Prostate gland (tissue), 2 donors: ENCODE measurements at regions not wholly inside any gene's neighbourhood (a gene's known extent, or its start where the extent isn't known, plus 50 kb on each side); places are given as distances from the start of the nearest gene placed in this dataset.

Experiments
- POLR2AphosphoS5 ChIP-seq: sonication (generic); formaldehyde crosslinking; IDR thresholded peaks from one replicate; pipeline ENCODE4 v1.6.1; 2017; ENCODE audit warnings: antibody characterized with exemption
- TF ChIP-seq, protein P1 (sequence below), 4 experiments: fragments of 200-600 bp in 2 of 4; fragments of 450-650 bp in 2 of 4; sonication (generic) in 2 of 4; IDR thresholded peaks; 1 replicate in 3 of 4; 2 replicates in 1 of 4; pipeline ENCODE4 v1.5.1; 2016 to 2019; ENCODE audit warnings: antibody characterized with exemption in 4 of 4, mild to moderate bottlenecking in 2 of 4, moderate library complexity in 2 of 4

DNA sequence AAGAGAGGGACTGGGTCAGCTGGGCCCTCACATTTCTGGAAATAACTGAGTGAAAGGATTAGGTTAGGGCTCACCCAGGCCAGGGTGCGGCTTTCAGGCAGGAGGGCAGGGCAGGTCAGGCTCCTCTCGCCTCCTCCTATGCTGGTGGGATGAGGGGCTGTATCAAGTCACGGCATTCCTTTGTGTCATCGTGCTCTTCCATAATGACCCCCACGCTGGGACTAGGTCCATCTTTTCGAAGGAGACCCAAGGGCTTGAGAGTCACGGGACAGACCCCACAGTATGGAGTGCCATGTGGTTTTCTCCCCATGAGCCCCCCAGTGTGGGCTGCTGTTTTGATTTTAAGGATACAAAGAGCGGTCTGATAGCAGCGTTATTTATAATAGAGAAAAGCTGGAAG is 137.8 kb upstream of the COPS8 start:
- TF ChIP-seq, protein P1, sequence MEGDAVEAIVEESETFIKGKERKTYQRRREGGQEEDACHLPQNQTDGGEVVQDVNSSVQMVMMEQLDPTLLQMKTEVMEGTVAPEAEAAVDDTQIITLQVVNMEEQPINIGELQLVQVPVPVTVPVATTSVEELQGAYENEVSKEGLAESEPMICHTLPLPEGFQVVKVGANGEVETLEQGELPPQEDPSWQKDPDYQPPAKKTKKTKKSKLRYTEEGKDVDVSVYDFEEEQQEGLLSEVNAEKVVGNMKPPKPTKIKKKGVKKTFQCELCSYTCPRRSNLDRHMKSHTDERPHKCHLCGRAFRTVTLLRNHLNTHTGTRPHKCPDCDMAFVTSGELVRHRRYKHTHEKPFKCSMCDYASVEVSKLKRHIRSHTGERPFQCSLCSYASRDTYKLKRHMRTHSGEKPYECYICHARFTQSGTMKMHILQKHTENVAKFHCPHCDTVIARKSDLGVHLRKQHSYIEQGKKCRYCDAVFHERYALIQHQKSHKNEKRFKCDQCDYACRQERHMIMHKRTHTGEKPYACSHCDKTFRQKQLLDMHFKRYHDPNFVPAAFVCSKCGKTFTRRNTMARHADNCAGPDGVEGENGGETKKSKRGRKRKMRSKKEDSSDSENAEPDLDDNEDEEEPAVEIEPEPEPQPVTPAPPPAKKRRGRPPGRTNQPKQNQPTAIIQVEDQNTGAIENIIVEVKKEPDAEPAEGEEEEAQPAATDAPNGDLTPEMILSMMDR (IDR thresholded peaks at IDR 0.05): no peak
- TF ChIP-seq POLR2AphosphoS5: no peak
